Suprapubic skin (tissue), 4 donors: ENCODE measurements at regions not wholly inside any gene's neighbourhood (a gene's known extent, or its start where the extent isn't known, plus 50 kb on each side); places are given as distances from the start of the nearest gene placed in this dataset.

ENCODE experiments used
- DNase-seq, 2 donors: peaks; one replicate each; pipeline ENCODE4 v3.0.0-alpha.2; 2019; ENCODE audit warnings: low spot score in 2 of 2
- H3K27ac ChIP-seq: fragments of 200-600 bp; sonication (generic); one replicate; pipeline ENCODE4 v1.5.1; 2019
- H3K27me3 ChIP-seq: fragments of 200-600 bp; sonication (generic); one replicate; pipeline ENCODE4 v1.5.1; 2019
- H3K36me3 ChIP-seq: fragments of 200-600 bp; sonication (generic); one replicate; pipeline ENCODE4 v1.5.1; 2019
- H3K4me1 ChIP-seq: fragments of 200-600 bp; sonication (generic); one replicate; pipeline ENCODE4 v1.5.1; 2019
- H3K4me3 ChIP-seq: fragments of 200-600 bp; sonication (generic); one replicate; pipeline ENCODE4 v1.5.1; 2019; ENCODE audit warnings: mild to moderate bottlenecking
- H3K9me3 ChIP-seq: fragments of 200-600 bp; sonication (generic); one replicate; pipeline ENCODE4 v1.5.1; 2019
- CTCF ChIP-seq, 2 donors: fragments of 200-600 bp in 1 of 2; fragments of 450-650 bp in 1 of 2; sonication (generic) in 1 of 2; IDR thresholded peaks; one replicate each; pipeline ENCODE4 v1.5.1; 2016 to 2019; ENCODE audit warnings: antibody characterized with exemption in 2 of 2, mild to moderate bottlenecking in 1 of 2, moderate library complexity in 1 of 2
- EP300 ChIP-seq: sonication (generic); formaldehyde crosslinking; IDR thresholded peaks from one replicate; pipeline ENCODE4 v1.6.1; 2017; ENCODE audit warnings: antibody characterized with exemption
- POLR2A ChIP-seq, 2 donors: fragments of 450-650 bp; IDR thresholded peaks; one replicate each; pipeline ENCODE4 v1.6.1; 2017; ENCODE audit warnings: antibody characterized with exemption in 2 of 2, mild to moderate bottlenecking in 2 of 2, moderate library complexity in 2 of 2
- POLR2AphosphoS5 ChIP-seq, 3 donors: sonication (generic); formaldehyde crosslinking; IDR thresholded peaks; one replicate each; pipeline ENCODE4 v1.6.1; 2017; ENCODE audit warnings: antibody characterized with exemption in 3 of 3
- WGBS: methylation state at CpG from one replicate; pipeline ENCODE4 v1.1.5; 2018; 5-methylcytosine and 5-hydroxymethylcytosine counted together

GRCh38 chr7:110386006-110386405, 704.9 kb upstream of the LRRN3 start:
- no peak overlapping the region for H3K27ac ChIP-seq
- no peaks in the 10 kb centered on the region for H3K36me3 ChIP-seq
- no peak for DNase-seq
- H3K9me3 ChIP-seq: no peaks in the 10 kb centered on the region
- no peaks in the 10 kb centered on the region for H3K4me1 ChIP-seq
- H3K4me3 ChIP-seq: no peak overlapping the region
- no peaks in the 10 kb centered on the region for H3K27me3 ChIP-seq
- TF ChIP-seq POLR2AphosphoS5 (IDR thresholded peaks at IDR 0.05) (no peak), POLR2A (IDR thresholded peaks at IDR 0.05) (no peak), CTCF (IDR thresholded peaks at IDR 0.05) (no peak), EP300 (no peak)

- TF ChIP-seq CTCF (IDR thresholded peaks at IDR 0.05): no peak
- no peak for TF ChIP-seq EP300
- TF ChIP-seq POLR2AphosphoS5 (IDR thresholded peaks at IDR 0.05): no peak
- TF ChIP-seq POLR2A (IDR thresholded peaks at IDR 0.05): no peak
- H3K4me1 ChIP-seq: no peaks in the 10 kb centered on the region
- H3K4me3 ChIP-seq: no peak overlapping the region
- WGBS: 48% methylated on average over 2 of the region's 2 CpGs
- H3K36me3 ChIP-seq: no peaks in the 10 kb centered on the region
- no peaks in the 10 kb centered on the region for H3K9me3 ChIP-seq
- no peak overlapping the region for H3K27ac ChIP-seq
- no peaks in the 10 kb centered on the region for H3K27me3 ChIP-seq
- DNase-seq: no peak
These were observed 704.0 kb upstream of the LRRN3 start for GRCh38 chr7:110386913-110387312.

DNA sequence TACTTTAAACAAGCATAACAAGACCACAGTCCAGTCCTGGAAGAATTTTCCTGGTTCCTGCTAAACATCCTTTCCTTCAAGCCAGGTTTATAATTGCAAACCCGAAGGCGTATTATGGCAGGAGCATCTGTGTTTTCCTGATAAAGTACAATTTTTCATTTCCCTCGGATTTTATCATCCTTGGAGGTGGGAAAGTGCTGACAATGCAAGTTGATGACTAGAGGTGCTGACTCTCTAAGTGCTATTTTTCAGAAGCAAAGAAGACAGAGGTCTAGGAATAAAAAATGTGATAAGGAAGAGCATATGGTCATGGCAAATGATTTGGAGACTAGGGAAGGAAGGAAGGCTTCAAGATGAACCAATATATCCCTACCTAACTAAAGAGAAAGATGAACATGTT, 703.2 kb upstream of the LRRN3 start:
- no peaks in the 10 kb centered on the region for H3K36me3 ChIP-seq
- 77% methylated on average over 3 of the region's 3 CpGs for WGBS
- H3K27ac ChIP-seq: no peak overlapping the region
- H3K4me1 ChIP-seq: no peaks in the 10 kb centered on the region
- TF ChIP-seq POLR2A (IDR thresholded peaks at IDR 0.05): no peak
- TF ChIP-seq POLR2AphosphoS5 (IDR thresholded peaks at IDR 0.05): no peak
- no peak for TF ChIP-seq EP300
- no peak for TF ChIP-seq CTCF (IDR thresholded peaks at IDR 0.05)
- no peak overlapping the region for H3K4me3 ChIP-seq
- no peak for DNase-seq
- H3K27me3 ChIP-seq: no peaks in the 10 kb centered on the region
- H3K9me3 ChIP-seq: no peaks in the 10 kb centered on the region

DNA sequence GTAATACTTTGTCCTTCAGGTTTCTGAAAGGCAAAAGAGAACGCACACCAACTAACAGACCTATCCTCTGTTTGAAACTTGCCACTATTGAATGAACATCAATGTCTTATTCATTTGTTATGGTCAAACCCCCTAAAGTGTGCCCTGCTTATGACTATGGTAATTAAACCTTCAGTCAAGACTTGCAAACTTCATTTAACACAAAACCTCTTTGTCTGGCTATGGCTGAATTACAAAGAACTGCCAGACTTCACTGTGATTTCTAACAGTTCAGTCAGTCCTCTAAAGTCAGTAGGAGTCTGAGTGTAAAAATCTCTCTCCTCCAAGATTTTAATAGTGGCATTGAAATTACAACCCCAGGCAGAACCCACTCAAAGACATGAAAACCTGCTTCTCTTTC, 702.5 kb upstream of the LRRN3 start:
- H3K9me3 ChIP-seq: no peaks in the 10 kb centered on the region
- no peaks in the 10 kb centered on the region for H3K27me3 ChIP-seq
- H3K4me3 ChIP-seq: no peak overlapping the region
- no peaks in the 10 kb centered on the region for H3K4me1 ChIP-seq
- 93% methylated on average over 1 of the region's 1 CpG for WGBS
- TF ChIP-seq CTCF (IDR thresholded peaks at IDR 0.05) (no peak), POLR2A (IDR thresholded peaks at IDR 0.05) (no peak), POLR2AphosphoS5 (IDR thresholded peaks at IDR 0.05) (no peak), EP300 (no peak)
- no peak overlapping the region for H3K27ac ChIP-seq
- no peaks in the 10 kb centered on the region for H3K36me3 ChIP-seq
- no peak for DNase-seq

DNA sequence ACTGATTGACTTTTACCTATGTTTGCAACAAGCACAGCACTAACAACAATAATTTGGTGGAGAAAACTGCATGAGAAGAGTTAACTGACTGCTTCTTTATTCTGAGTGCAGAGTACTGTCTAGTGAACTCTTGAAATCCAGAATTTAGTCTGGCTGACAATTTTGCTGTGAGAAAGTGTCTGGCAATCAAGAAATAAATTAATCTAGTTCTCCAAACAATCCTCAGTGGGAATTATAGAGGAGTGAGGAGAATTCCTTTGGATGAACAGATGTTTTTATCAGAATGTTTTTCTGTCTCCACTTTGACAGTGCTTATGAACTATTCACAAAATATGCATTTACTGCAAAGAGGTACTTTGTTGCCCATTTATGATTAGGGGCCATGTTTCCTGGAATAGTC, 694.9 kb upstream of the LRRN3 start:
- Histone ChIP-seq H3K4me1 (no peaks in the 10 kb centered on the region), H3K27ac (no peak overlapping the region), H3K36me3 (no peaks in the 10 kb centered on the region), H3K9me3 (no peaks in the 10 kb centered on the region), H3K4me3 (no peak overlapping the region), H3K27me3 (no peaks in the 10 kb centered on the region)
- no peak for DNase-seq
- no peak for TF ChIP-seq CTCF (IDR thresholded peaks at IDR 0.05)
- TF ChIP-seq POLR2AphosphoS5 (IDR thresholded peaks at IDR 0.05): no peak
- TF ChIP-seq POLR2A (IDR thresholded peaks at IDR 0.05): no peak
- no peak for TF ChIP-seq EP300
